Liver (tissue), 7 donors: ENCODE measurements at regions not wholly inside any gene's neighbourhood (a gene's known extent, or its start where the extent isn't known, plus 50 kb on each side); places are given as distances from the start of the nearest gene placed in this dataset.

Experiments used
- DNase-seq: peaks from one replicate; pipeline ENCODE4 v3.0.0-alpha.2; 2017; ENCODE audit warnings: low spot score
- H3K27ac ChIP-seq, 2 donors: one replicate each; pipeline ENCODE4 v1.7.0; 2013; ENCODE audit warnings: inconsistent platforms in 2 of 2, low read length in 2 of 2, control low read depth in 1 of 2, low read depth in 1 of 2, mild to moderate bottlenecking in 1 of 2
- H3K27me3 ChIP-seq, 4 donors: one replicate each; pipeline versions ENCODE4 v1.6.1 to v1.7.0; 2013; ENCODE audit warnings: low read length in 3 of 4, inconsistent platforms in 1 of 4, mild to moderate bottlenecking in 1 of 4, moderate library complexity in 1 of 4; ENCODE audit not compliant: control insufficient read depth in 4 of 4, insufficient read depth in 4 of 4
- H3K36me3 ChIP-seq, 4 donors: one replicate each; pipeline versions ENCODE4 v1.6.1 to v1.7.0; 2013; ENCODE audit warnings: low read length in 3 of 4, mild to moderate bottlenecking in 3 of 4, low read depth in 1 of 4, moderate library complexity in 1 of 4; ENCODE audit not compliant: control insufficient read depth in 4 of 4, insufficient read depth in 3 of 4
- H3K4me1 ChIP-seq, 4 donors: one replicate each; pipeline versions ENCODE4 v1.6.1 to v1.7.0; 2013; ENCODE audit warnings: low read length in 3 of 4, mild to moderate bottlenecking in 3 of 4, moderate library complexity in 1 of 4; ENCODE audit not compliant: control insufficient read depth in 4 of 4, insufficient read depth in 4 of 4
- H3K4me3 ChIP-seq, 3 donors: one replicate each; pipeline versions ENCODE4 v1.6.1 to v1.7.0; 2013; ENCODE audit warnings: low read length in 3 of 3, control low read depth in 1 of 3, low read depth in 1 of 3, mild to moderate bottlenecking in 1 of 3
- H3K9ac ChIP-seq, 2 donors: one replicate each; pipeline ENCODE4 v1.7.0; 2013; ENCODE audit warnings: low read length in 2 of 2, mild to moderate bottlenecking in 2 of 2, moderate library complexity in 2 of 2, control low read depth in 1 of 2, low read depth in 1 of 2
- H3K9me3 ChIP-seq, 4 donors: one replicate each; pipeline versions ENCODE4 v1.6.1 to v1.7.0; 2013; ENCODE audit warnings: low read length in 3 of 4; ENCODE audit not compliant: control insufficient read depth in 4 of 4
- EGR1 ChIP-seq, 2 donors: IDR thresholded peaks; 2 replicates each; pipeline ENCODE4 v1.6.1; 2016 to 2018; ENCODE audit warnings: antibody characterized with exemption in 2 of 2, low read depth in 2 of 2
- FOXA1 ChIP-seq: IDR thresholded peaks from 2 replicates; pipeline ENCODE4 v1.6.1; 2016; ENCODE audit warnings: antibody characterized with exemption
- FOXA2 ChIP-seq: IDR thresholded peaks from 2 replicates; pipeline ENCODE4 v1.6.1; 2016; ENCODE audit warnings: antibody characterized with exemption
- GABPA ChIP-seq, 2 donors: IDR thresholded peaks in 1 of 2; conservative IDR thresholded peaks in 1 of 2; 2 replicates each; pipeline ENCODE4 v1.6.1; 2016; ENCODE audit warnings: antibody characterized with exemption in 2 of 2, mild to moderate bottlenecking in 1 of 2, moderate library complexity in 1 of 2
- HNF4A ChIP-seq, 2 donors: conservative IDR thresholded peaks; 2 replicates each; pipeline ENCODE4 v1.6.1; 2016; ENCODE audit warnings: antibody characterized with exemption in 2 of 2, mild to moderate bottlenecking in 2 of 2
- HNF4G ChIP-seq: IDR thresholded peaks from 2 replicates; pipeline ENCODE4 v1.6.1; 2016; ENCODE audit warnings: antibody characterized with exemption
- JUND ChIP-seq, 2 donors: IDR thresholded peaks; 2 replicates each; pipeline ENCODE4 v1.6.1; 2016; ENCODE audit warnings: antibody characterized with exemption in 2 of 2
- NR2F2 ChIP-seq: IDR thresholded peaks from 2 replicates; pipeline ENCODE4 v1.6.1; 2016; ENCODE audit warnings: antibody characterized with exemption
- RAD21 ChIP-seq, 2 donors: IDR thresholded peaks; 2 replicates each; pipeline ENCODE4 v1.6.1; 2016; ENCODE audit warnings: antibody characterized with exemption in 2 of 2, mild to moderate bottlenecking in 2 of 2
- RXRA ChIP-seq, 2 donors: IDR thresholded peaks; 2 replicates each; pipeline ENCODE4 v1.6.1; 2017 to 2018; ENCODE audit warnings: antibody characterized with exemption in 2 of 2, mild to moderate bottlenecking in 1 of 2
- SP1 ChIP-seq: IDR thresholded peaks from 2 replicates; pipeline ENCODE4 v1.6.1; 2018; ENCODE audit warnings: antibody characterized with exemption, mild to moderate bottlenecking
- TAF1 ChIP-seq: conservative IDR thresholded peaks from 2 replicates; pipeline ENCODE4 v1.6.1; 2016; ENCODE audit warnings: antibody characterized with exemption, mild to moderate bottlenecking
- YY1 ChIP-seq: IDR thresholded peaks from 2 replicates; pipeline ENCODE4 v1.6.1; 2016; ENCODE audit warnings: antibody characterized with exemption, mild to moderate bottlenecking
- TF ChIP-seq, protein P1 (sequence below): IDR thresholded peaks from 2 replicates; pipeline ENCODE4 v1.6.1; 2016; ENCODE audit warnings: antibody characterized with exemption, mild to moderate bottlenecking
- TF ChIP-seq, protein P2 (sequence below): IDR thresholded peaks from 2 replicates; pipeline ENCODE4 v1.6.1; 2016; ENCODE audit warnings: antibody characterized with exemption
- TF ChIP-seq, protein P3 (sequence below): fragments of 150-350 bp; IDR thresholded peaks from 2 replicates; pipeline ENCODE4 v1.5.1; 2017; ENCODE audit warnings: improper control_type of control experiment, low read depth, low read length; ENCODE audit not compliant: missing input control
- TF ChIP-seq, protein P4 (sequence below): IDR thresholded peaks from 2 replicates; pipeline ENCODE4 v1.6.1; 2016; ENCODE audit warnings: antibody characterized with exemption
- donor health status: healthy.
- donor health status: healthy.
- donor health status: healthy.
- donor health status: healthy.

DNA sequence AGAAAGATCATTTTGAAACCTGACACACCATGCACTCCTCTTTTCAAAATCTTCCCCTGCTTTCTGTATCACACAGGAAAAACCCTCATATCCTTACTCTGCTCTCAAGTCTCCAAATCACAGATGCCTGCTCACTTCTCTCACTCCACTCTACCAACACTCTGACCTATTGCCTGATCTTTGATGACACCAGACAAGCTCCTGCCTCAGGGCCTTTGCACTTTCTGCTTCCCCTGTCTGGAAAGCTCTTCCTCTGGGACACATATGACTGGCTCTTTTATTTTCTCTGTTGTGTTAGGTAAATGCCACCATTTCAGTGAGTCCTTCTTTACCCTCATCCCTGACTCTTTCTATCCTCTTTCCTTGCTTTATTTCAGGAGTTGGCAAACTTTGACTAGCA is 1300.7 kb upstream of the ZEB2 start (continued):
- TF ChIP-seq, protein P1, sequence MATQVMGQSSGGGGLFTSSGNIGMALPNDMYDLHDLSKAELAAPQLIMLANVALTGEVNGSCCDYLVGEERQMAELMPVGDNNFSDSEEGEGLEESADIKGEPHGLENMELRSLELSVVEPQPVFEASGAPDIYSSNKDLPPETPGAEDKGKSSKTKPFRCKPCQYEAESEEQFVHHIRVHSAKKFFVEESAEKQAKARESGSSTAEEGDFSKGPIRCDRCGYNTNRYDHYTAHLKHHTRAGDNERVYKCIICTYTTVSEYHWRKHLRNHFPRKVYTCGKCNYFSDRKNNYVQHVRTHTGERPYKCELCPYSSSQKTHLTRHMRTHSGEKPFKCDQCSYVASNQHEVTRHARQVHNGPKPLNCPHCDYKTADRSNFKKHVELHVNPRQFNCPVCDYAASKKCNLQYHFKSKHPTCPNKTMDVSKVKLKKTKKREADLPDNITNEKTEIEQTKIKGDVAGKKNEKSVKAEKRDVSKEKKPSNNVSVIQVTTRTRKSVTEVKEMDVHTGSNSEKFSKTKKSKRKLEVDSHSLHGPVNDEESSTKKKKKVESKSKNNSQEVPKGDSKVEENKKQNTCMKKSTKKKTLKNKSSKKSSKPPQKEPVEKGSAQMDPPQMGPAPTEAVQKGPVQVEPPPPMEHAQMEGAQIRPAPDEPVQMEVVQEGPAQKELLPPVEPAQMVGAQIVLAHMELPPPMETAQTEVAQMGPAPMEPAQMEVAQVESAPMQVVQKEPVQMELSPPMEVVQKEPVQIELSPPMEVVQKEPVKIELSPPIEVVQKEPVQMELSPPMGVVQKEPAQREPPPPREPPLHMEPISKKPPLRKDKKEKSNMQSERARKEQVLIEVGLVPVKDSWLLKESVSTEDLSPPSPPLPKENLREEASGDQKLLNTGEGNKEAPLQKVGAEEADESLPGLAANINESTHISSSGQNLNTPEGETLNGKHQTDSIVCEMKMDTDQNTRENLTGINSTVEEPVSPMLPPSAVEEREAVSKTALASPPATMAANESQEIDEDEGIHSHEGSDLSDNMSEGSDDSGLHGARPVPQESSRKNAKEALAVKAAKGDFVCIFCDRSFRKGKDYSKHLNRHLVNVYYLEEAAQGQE, result no peak
- no peak for TF ChIP-seq SP1
- no peak for TF ChIP-seq HNF4A (conservative IDR thresholded peaks at IDR 0.05)
- TF ChIP-seq, protein P2, sequence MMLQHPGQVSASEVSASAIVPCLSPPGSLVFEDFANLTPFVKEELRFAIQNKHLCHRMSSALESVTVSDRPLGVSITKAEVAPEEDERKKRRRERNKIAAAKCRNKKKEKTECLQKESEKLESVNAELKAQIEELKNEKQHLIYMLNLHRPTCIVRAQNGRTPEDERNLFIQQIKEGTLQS, result no peak
- no peak for TF ChIP-seq HNF4G
- TF ChIP-seq FOXA2, result no peak
- TF ChIP-seq EGR1 (IDR thresholded peaks at IDR 0.05; ENCODE audit: low read depth in 2 of 2), result no peak
- no peak for TF ChIP-seq FOXA1
- TF ChIP-seq RAD21 (IDR thresholded peaks at IDR 0.05), result no peak
- TF ChIP-seq, protein P3, sequence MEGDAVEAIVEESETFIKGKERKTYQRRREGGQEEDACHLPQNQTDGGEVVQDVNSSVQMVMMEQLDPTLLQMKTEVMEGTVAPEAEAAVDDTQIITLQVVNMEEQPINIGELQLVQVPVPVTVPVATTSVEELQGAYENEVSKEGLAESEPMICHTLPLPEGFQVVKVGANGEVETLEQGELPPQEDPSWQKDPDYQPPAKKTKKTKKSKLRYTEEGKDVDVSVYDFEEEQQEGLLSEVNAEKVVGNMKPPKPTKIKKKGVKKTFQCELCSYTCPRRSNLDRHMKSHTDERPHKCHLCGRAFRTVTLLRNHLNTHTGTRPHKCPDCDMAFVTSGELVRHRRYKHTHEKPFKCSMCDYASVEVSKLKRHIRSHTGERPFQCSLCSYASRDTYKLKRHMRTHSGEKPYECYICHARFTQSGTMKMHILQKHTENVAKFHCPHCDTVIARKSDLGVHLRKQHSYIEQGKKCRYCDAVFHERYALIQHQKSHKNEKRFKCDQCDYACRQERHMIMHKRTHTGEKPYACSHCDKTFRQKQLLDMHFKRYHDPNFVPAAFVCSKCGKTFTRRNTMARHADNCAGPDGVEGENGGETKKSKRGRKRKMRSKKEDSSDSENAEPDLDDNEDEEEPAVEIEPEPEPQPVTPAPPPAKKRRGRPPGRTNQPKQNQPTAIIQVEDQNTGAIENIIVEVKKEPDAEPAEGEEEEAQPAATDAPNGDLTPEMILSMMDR, result no peak
- TF ChIP-seq RXRA (IDR thresholded peaks at IDR 0.05), result no peak

DNA sequence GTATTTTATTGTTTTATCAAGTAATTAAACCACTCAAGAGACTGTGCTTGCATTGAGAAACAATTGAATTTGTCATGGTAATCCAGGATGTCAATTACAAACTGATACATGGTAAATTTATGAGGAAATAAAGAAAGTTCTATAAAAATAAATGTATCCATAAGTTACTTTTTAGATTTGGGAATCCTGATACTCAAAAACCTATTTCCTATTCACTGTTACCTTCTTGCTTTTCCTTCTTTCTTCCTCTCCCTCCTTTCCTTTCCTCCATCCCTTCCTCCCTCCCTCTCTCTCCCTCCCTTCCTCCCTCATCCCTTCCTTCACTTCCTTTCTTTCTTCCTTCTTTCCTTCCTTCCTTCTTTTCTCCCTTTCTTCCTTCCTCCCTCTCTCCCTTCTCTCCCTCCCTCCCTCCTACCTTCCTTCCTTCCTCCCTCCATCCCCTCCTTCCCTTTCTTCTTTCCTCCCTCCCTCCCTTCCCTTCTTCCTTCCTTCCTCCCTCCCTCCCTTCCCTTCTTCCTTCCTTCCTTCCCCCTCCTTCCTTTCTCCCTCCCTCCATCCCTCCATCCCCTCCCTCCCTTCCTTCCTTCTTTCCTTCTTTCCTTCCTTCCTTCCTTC is 1299.1 kb upstream of the ZEB2 start:
- DNase-seq, result no peak
- no peak overlapping the region for H3K9ac ChIP-seq
- TF ChIP-seq, protein P1, result no peak
- TF ChIP-seq JUND (IDR thresholded peaks at IDR 0.05) (no peak), HNF4A (conservative IDR thresholded peaks at IDR 0.05) (no peak), RXRA (IDR thresholded peaks at IDR 0.05) (no peak), FOXA2 (no peak), EGR1 (IDR thresholded peaks at IDR 0.05; ENCODE audit: low read depth in 2 of 2) (no peak), SP1 (no peak), GABPA (IDR thresholded peaks at IDR 0.05 in 1 of 2, conservative IDR thresholded peaks at IDR 0.05 in 1 of 2) (no peak), NR2F2 (no peak), TAF1 (no peak), YY1 (no peak), HNF4G (no peak)
- TF ChIP-seq, protein P3, result no peak
- TF ChIP-seq, protein P2, result no peak
- TF ChIP-seq, protein P4, sequence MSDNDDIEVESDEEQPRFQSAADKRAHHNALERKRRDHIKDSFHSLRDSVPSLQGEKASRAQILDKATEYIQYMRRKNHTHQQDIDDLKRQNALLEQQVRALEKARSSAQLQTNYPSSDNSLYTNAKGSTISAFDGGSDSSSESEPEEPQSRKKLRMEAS, result no peak

More for the DNA sequence above, 1299.1 kb upstream of the ZEB2 start:
- no peaks in the 10 kb centered on the region for H3K27me3 ChIP-seq
- no peaks in the 10 kb centered on the region for H3K36me3 ChIP-seq
- no peaks in the 10 kb centered on the region for H3K4me1 ChIP-seq
- H3K9me3 ChIP-seq, result no peaks in the 10 kb centered on the region
- H3K27ac ChIP-seq, result no peak overlapping the region
- H3K4me3 ChIP-seq, result no peak overlapping the region
